NCI-H446 treated with DMSO at 0.1 percent for 48 hours (cell line): ENCODE measurements at regions not wholly inside any gene's neighbourhood (a gene's known extent, or its start where the extent isn't known, plus 50 kb on each side); places are given as distances from the start of the nearest gene placed in this dataset.
"Not testable (repeated sequence)": the region's sequence is repeated elsewhere in the genome, so short reads cannot be mapped to it uniquely, and the experiment has no call there.

Source experiments
- DNase-seq: peaks from one replicate; lab custom pipeline; 2025; lab: John Stamatoyannopoulos, UW

- no peak for DNase-seq
Measured at GRCh38 chr10:56298941-56299340, 62.1 kb downstream of the ZWINT start.

DNA sequence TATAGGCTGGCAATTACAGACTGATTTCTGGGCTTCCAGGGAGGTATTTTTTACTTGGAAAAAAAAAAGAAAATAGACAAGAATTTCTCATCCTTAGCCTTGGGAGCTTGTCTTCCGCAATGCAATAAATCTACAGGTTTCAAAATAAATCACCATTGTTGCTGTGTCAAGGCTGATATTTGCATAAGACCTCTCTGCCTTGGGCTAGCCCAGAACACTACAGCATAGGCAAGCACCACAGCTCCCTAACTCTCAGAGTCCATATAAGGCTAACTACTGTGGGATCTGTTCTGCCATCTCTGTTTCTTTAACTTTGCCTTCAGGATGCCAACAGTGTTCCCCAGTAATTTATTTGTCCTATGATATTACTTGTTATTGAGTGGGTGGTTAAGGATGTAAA lies 64.4 kb downstream of the ZWINT start:
- DNase-seq = no peak

GRCh38 chr10:56288403-56288802 lies 72.7 kb downstream of the ZWINT start:
- no peak for DNase-seq

- no peak for DNase-seq
Measured at GRCh38 chr10:56286096-56286495, 75.0 kb downstream of the ZWINT start.

DNA sequence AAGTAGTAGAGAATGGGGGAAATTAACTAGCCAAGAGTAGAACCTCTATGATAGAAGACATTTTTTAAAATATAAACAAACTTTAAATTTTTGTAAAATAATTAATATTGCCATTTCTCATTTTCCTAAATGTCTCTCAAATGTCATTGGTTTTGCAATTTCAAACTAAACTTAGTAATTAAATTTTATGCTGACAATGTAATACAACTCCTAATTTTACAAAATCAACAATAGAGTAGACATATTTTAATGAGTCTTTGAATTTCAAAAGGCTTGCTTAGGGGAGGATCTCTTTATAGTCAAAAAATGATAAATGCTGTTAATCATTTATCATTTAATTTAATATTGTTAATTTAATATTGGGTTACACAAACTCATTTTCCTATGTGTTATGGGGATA lies 81.8 kb downstream of the ZWINT start:
- DNase-seq = no peak

DNA sequence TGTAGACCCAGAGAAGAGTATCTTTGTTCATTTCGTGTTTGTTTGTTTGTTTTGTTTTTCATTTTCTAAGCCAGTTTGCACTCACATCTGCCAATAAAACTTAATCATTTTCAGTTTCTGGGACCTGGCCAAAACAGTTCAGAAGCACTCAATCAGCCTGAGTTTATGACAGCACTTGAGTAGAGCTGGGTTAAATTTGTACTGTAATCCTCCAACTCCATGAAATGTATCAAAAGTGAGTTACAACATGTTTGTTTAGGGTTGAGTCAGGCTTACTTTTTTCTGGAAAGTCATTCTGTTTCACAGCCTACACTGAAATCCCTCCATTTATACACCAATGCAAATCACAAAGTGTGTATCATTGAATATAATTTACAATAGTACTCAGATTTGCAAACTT lies 91.9 kb downstream of the ZWINT start:
- no peak for DNase-seq

DNA sequence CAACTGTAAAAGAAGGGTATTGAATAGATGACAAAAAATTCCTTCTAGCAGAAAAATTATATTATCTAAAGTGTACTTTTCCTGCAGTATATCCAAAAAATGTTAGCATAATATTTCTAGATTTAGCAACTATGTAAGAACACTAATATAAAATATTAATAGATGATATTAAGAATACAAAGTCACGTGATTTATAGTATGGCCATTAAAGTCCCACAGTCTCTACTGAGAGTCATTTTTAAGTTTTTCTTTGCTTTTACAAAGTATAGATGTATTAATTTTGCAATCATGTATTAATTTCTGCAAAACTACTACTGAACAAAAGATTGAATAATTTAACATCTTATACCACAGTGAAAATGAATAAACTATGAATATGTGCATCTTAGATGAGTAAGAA lies 94.9 kb downstream of the ZWINT start:
- DNase-seq = no peak

DNA sequence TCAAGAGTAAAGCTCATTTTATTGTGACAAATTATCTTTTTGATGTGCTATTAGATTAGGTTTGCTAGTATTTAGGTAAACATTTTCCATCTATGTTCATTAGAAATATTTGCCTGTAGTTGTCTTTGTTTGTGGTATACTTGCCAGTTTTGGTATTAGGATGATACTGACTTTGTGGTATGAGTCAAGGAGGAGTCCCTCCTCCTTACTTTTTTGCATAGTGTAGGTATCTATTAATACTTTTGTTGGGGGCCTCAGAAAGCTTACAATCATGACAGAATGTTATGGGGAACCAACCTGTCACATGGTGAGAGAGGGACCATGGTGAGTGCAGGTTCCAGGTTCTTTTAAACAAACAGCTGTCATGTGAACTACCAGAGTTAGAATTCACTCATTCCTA lies 102.1 kb downstream of the ZWINT start:
- DNase-seq = no peak

DNA sequence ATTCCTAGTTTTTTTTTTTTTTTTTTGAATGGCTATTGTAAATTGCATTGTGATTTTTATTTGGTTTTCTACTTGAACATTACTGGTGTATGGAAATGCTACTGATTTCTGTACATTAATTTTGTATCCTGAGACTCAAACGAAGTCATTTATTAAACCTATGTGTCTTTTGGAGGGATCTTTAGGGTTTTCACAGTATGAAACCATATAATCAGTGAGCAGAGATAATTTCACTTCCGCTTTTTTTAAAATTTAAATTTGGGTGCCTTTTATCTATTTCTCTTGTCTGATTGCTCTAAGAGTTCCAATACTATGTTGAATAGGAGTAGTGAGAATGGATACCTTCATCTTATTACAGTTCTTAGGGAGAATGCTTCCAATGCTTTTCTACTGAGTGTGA lies 102.7 kb downstream of the ZWINT start:
- no peak for DNase-seq

GRCh38 chr10:56255298-56255697 lies 105.8 kb downstream of the ZWINT start:
- no peak for DNase-seq

- DNase-seq = no peak
Measured at GRCh38 chr10:56240471-56240870, 120.6 kb downstream of the ZWINT start.

GRCh38 chr10:56231436-56231835 lies 129.6 kb downstream of the ZWINT start:
- no peak for DNase-seq

- DNase-seq = no peak
Measured at GRCh38 chr10:56222237-56222636, 138.8 kb downstream of the ZWINT start.

DNA sequence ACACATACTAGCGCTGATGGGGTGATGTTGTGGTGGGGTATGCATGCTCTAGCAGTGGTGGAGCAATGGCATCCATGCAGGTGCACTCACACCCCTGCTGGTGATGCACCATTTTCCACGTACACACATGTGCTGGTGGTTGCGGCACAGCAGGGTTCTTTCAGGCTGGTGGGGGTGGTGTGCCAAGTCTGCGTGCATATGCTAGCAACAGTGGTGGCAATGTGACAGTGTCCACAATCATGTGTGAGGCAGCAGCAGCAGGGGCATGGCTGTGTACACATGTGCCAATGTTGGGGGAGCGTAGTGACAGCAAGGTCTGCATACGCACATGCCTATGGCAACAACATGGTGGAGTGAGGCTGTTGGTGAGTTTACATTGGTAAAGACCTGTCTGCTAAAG lies 148.1 kb downstream of the ZWINT start:
- no peak for DNase-seq

DNA sequence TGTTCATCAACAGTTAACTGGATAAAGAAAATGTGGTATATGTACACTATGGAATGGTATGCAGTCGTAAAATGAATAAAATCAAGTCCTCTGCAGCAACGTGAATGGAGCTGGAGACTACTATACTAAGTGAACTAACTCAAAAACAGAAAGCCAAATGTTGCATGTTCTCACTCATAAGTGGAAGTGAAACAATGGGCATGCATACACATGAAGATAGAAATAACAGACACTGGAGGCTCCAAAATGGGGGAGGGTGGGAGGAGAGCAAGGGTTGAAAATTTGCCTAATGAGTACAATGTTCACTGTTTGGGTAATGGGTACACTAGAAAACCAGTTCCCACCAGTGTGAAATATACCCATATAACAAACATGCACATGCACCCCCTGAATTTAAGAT lies 179.5 kb downstream of the ZWINT start:
- no peak for DNase-seq

GRCh38 chr10:56178210-56178609 lies 182.8 kb downstream of the ZWINT start:
- DNase-seq = no peak

DNA sequence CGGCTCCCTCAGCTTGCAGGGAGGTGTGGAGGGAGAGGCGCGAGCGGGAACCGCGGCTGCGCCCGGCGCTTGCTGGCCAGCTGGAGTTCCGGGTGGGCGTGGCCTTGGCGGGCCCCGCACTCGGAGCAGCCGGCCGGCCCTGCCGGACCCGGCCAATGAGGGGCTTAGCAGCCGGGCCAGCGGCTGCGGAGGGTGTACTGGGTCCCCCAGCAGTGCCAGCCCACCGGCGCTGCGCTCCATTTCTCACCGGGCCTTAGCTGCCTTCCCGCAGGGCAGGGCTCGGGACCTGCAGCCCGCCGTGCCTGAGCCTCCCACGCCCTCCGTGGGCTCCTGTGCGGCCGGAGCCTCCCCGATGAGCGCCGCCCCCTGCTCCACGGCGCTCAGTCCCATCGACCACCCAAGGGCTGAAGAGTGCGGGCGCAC lies 206.0 kb downstream of the ZWINT start:
- not testable (repeated sequence) for DNase-seq

DNA sequence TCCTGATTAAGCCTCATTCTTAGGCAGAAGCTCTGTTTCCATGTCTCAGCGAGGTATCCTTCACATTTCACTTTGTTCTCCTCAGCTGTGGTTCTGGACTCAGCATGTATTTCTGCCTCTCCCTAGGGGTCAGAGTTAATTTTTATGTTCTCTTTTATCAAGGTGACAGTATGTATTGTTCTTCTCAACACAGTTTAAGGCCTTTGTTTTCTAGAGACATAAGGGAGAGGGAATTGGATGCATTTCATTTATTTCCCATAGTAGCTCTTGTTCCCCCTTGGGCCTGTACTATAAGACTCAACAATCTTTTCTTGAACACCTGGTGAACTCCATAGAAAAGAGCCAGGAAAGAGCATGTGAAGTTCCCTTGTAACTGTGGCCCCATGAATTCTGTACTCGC lies 214.3 kb downstream of the ZWINT start:
- DNase-seq = no peak

DNA sequence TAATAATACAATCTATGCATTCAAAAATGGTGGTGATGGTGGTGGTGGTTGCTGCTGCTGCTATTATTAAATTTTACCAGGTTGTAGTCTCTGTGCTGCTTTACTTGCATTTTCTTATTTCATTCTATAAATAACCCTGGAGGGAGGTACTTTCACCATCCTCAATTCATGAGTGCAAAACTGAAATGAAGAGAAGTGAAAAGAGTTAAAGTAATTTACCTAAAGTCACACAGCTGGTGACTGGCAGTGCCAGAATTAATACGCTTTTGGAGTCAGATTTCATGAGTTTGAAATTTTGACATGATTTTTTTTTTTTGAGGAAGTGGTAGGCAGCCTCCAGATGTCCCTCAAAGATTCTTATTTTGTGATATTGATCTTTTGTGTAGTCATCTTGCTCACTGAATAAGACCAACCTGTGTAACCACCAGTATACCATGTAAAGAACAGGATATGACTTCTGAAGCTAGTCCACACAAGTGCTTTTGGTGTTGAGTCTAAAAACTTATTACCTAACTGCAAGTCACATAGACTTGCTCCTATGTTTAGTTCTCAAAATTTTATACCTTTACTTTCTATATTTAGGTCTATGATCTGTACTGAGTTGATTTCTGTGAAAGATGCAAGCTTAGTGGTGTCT lies 218.8 kb downstream of the ZWINT start:
- DNase-seq = no peak

GRCh38 chr10:56139405-56139804 lies 221.7 kb downstream of the ZWINT start:
- no peak for DNase-seq

DNA sequence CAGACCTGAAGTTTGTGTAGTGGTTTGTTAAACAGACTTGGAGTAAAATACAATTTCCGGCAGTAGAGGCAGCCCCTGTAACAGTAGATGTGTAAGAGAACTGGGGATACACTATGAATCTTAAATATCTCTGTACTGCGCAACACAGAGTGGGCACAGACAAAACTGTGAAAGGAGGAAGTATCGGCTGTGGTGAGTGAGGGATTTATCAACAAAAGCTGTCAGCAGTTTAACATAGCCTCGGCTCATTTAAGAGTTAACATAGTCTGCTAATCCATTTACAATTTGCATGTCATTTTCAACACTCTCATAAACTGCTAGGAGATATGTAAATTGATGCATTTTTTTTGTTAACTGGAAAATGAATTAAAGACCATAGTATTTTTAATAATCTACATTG lies 225.2 kb downstream of the ZWINT start:
- DNase-seq = no peak

DNA sequence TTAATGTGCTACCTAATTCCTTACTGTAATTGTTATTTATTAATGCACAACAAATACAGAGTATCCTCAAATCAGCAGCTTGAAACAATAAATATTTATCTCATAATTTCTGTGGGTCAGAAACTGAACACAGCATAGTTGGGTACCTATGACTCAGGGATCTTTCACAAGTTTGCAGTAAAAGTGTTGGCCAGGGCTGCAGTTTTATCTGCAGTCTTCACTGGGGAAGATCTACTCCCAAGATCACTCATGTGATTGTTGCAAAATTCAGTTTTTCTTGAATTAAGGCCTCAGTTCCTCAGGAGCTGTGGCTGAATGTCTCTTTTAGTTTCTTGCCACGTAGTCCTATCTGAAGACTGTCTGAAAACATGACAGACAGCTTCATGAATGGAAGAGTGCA lies 237.8 kb downstream of the ZWINT start:
- no peak for DNase-seq

DNA sequence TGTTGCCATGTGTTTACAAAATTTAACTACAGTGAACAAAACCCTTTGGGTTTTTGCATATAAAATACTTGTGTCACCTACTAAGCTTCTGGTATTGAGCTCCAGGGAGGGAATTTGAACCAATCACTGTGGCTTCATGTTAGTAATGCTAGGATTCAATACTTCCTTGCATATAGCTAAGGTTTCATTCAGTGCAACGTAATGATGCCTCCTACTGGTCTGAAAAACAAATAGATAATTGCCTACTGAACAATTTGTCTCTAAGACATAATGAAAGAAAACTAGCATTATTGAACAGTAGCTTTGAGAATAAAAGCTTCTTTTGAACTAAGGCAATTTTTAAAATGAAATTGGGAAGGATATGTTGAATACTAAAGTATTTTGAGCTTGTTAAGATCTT lies 244.4 kb downstream of the ZWINT start:
- DNase-seq = no peak

DNA sequence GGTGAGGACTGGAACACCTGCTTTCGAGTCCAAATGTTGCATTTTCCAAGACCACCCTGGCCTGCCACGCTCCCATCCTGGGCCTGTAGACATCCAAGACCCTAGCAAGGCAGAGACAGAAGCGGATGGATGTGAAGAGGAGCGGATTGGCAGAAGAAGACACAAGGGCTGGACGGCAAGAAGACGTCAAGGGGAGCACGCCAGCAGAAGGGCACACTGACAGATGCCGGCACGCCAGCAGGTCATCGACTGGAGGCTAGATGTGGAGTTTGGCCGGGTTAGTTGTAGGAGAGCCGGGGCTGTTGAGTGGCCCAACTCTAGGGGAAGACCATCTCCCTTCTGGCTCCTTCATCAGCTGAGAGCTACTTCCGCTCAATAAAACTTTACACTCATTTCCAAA lies 251.6 kb downstream of the ZWINT start:
- no peak for DNase-seq

GRCh38 chr10:56104923-56105322 lies 256.1 kb downstream of the ZWINT start:
- no peak for DNase-seq
